ENCODE measurements at regions not wholly inside any gene's neighbourhood (a gene's known extent, or its start where the extent isn't known, plus 50 kb on each side); places are given as distances from the start of the nearest gene placed in this dataset.
"Not testable (repeated sequence)": the region's sequence is repeated elsewhere in the genome, so short reads cannot be mapped to it uniquely, and the experiment has no call there.

DNA sequence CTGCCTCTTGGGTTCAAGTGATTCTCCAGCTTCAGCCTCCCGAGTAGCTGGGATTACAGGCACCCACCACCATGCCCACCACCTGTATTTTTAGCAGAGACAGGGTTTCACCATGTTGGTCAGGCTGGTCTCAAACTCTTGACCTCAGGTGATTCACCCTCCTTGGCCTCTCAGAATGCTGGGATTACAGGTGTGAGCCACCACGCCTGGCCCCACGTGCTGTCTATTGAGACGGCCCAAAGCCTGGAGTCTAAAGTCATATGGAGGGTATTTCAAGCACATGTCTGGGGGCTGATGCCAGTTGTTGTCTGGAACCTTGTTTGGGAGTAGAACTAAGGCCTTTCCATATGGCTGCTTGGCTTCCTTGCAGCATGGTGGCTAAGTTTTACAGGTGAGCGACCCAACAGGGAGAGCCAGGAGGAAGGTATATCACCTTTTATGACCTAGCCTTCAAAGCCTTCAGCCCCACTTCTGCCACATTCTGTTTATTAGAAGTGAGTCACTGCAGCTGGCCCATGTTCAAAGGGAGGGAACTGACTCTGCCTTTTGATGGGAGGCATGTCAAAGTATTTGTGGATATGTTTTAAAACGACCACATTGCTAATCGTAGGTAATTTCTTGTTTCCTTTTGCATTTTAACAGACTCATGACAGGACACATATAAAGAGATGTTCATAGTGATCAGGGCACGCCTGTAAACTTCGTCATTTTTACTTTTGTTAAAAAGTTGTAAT, 105.3 kb upstream of the GOLGA6L4 start:
- H3K36me3 ChIP-seq (ENCODE audit: control insufficient read depth in 2 of 2, extremely low read depth in 1 of 2, insufficient read depth in 1 of 2, low read length in 1 of 2); H3K4me1 ChIP-seq (ENCODE audit: control insufficient read depth in 1 of 2, extremely low read depth in 1 of 2, insufficient read depth in 2 of 2, low read length in 2 of 2); H3K4me3 ChIP-seq (ENCODE audit: control insufficient read depth in 1 of 2, extremely low read depth in 1 of 2, low read length in 1 of 2); H3K9me3 Mint-ChIP-seq; H3K4me1 Mint-ChIP-seq; H3K27ac ChIP-seq (ENCODE audit: low read length); H3K27me3 ChIP-seq (replicated peaks in 1 of 2; ENCODE audit: control insufficient read depth in 2 of 2, extremely low read depth in 1 of 2, insufficient read depth in 2 of 2, low read length in 1 of 2); CTCF ChIA-PET; ATAC-seq (replicated peaks in 1 of 4); H3K4me3 Mint-ChIP-seq; POLR2A ChIA-PET; H3K9me3 ChIP-seq; H3K27ac Mint-ChIP-seq; DNase-seq; H3K36me3 Mint-ChIP-seq: not testable (repeated sequence)
- peaks cover 5 to 19% of the 10 kb centered on the region in 2 donors for H3K27me3 Mint-ChIP-seq
- WGBS (ENCODE audit: insufficient coverage), result 96% methylated on average over 4 of the region's 9 CpGs

DNA sequence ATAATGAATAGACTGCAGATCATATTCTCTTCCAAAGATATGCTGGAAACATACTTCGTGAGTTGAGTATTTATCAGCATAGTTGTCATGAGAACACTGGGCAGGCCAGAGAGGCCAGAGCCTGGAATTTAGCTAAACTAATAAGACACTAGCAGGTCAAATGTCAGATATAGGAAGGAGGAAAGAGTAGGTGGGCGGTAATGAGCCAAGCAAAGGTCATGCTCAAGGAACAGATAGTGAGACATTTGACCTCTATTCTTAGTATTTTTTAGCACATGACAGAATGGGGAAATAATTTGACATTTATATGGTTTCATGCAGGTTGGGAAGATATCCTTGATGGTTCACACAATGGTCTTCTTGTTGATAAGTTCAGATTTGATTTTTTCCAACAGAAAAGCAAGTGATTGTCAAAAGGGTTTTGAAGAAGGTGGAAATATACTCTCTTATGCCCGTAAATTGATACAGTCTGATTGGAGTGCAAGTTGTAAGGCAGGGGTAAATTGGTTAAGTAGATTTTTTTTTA, 99.6 kb upstream of the GOLGA6L4 start:
- H3K36me3 Mint-ChIP-seq; H3K27me3 ChIP-seq (replicated peaks in 1 of 2; ENCODE audit: control insufficient read depth in 2 of 2, extremely low read depth in 1 of 2, insufficient read depth in 2 of 2, low read length in 1 of 2); DNase-seq; POLR2A ChIA-PET; H3K27ac Mint-ChIP-seq; H3K4me1 ChIP-seq (ENCODE audit: control insufficient read depth in 1 of 2, extremely low read depth in 1 of 2, insufficient read depth in 2 of 2, low read length in 2 of 2); H3K27ac ChIP-seq (ENCODE audit: low read length); CTCF ChIA-PET; H3K9me3 ChIP-seq; H3K9me3 Mint-ChIP-seq; H3K4me3 Mint-ChIP-seq; ATAC-seq (replicated peaks in 1 of 4); H3K4me1 Mint-ChIP-seq; H3K4me3 ChIP-seq (ENCODE audit: control insufficient read depth in 1 of 2, extremely low read depth in 1 of 2, low read length in 1 of 2); H3K36me3 ChIP-seq (ENCODE audit: control insufficient read depth in 2 of 2, extremely low read depth in 1 of 2, insufficient read depth in 1 of 2, low read length in 1 of 2): not testable (repeated sequence)
- H3K27me3 Mint-ChIP-seq, result peaks cover 3 to 28% of the 10 kb centered on the region in 2 donors
- 86% methylated on average over 1 of the region's 3 CpGs for WGBS (ENCODE audit: insufficient coverage)

DNA sequence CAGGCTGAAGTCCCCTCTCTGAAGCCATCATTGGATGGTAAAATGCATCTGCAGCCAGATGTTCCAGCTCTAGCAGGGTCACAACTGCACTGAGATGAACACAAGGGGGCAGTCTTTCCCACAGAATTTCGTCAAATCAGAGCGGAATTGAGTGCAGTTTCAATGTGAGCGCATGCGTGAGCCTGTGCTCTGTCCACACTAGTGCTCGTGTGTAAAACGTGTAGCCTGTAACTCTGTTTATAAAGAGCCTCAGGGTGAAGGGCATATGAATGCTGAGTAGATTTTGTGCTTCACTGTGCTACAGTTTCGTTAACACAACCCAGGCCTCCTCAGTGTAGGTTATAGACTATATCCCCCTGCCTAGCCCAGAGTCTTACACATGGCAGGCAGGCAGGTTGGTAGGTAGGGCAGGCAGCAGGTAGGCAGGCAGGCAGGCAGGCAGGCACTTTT, 92.7 kb upstream of the GOLGA6L4 start:
- Histone ChIP-seq H3K27ac (ENCODE audit: low read length) (no peak overlapping the region), H3K36me3 (ENCODE audit: control insufficient read depth in 2 of 2, extremely low read depth in 1 of 2, insufficient read depth in 1 of 2, low read length in 1 of 2) (no peaks in the 10 kb centered on the region), H3K4me3 (ENCODE audit: control insufficient read depth in 1 of 2, extremely low read depth in 1 of 2, low read length in 1 of 2) (no peak overlapping the region), H3K4me1 (ENCODE audit: control insufficient read depth in 1 of 2, extremely low read depth in 1 of 2, insufficient read depth in 2 of 2, low read length in 2 of 2) (no peaks in the 10 kb centered on the region), H3K9me3 (no peaks in the 10 kb centered on the region), H3K27me3 (replicated peaks in 1 of 2; ENCODE audit: control insufficient read depth in 2 of 2, extremely low read depth in 1 of 2, insufficient read depth in 2 of 2, low read length in 1 of 2) (peaks cover 0 to 5% of the 10 kb centered on the region in 2 experiments)
- 4% methylated on average over 5 of the region's 7 CpGs for WGBS (ENCODE audit: insufficient coverage)
- ChIA-PET POLR2A (no interaction called here), CTCF (no interaction called here)
- Mint-ChIP-seq H3K4me1 (peaks cover 2 to 13% (median 4%) of the 10 kb centered on the region in 3 donors), H3K27me3 (peaks cover 5 to 13% of the 10 kb centered on the region in 2 donors), H3K9me3 (no peaks in the 10 kb centered on the region), H3K36me3 (no peaks in the 10 kb centered on the region), H3K4me3 (peak overlapping the region in 2 of 3 donors; percentile 29 to 48), H3K27ac (no peak overlapping the region)
- DNase-seq (peak; percentile 46 to 89 (median 66)), ATAC-seq (replicated peaks in 1 of 4) (peak; percentile 96 to 99 (median 98))

DNA sequence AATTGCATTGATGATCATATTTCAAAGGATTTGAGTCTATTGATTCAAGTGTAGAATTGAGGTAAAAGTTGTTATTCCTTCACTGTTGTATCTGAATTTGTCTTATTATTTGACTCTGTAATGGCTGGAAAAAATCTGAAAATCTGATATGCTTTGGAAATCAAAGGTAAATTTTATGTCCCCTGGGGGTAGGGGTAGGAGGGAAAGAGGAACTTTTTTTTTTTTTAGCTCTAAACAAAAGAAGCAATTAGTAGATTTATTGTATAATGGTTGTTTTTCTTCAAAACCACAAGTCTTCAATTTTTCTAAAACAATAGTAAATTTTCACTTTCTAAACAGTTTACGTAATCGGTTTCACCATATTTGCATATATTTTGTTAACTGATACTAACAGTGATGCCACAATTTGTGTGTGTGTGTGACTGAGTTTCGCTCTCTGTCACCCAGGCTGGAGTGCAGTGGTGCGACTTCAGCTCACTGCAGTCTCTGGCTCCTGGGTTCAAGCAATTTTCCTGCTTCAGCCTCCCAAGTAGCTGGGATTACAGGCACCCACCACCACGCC, 91.7 kb upstream of the GOLGA6L4 start:
- peaks cover 2 to 13% (median 4%) of the 10 kb centered on the region in 3 donors for H3K4me1 Mint-ChIP-seq
- ATAC-seq (replicated peaks in 1 of 4) (no peak), DNase-seq (no peak)
- H3K27ac ChIP-seq (ENCODE audit: low read length), result no peak overlapping the region
- H3K4me3 Mint-ChIP-seq, result no peak overlapping the region
- ChIA-PET CTCF (no interaction called here), POLR2A (no interaction called here)
- H3K36me3 Mint-ChIP-seq, result no peaks in the 10 kb centered on the region
- no peak overlapping the region for H3K27ac Mint-ChIP-seq
- H3K27me3 ChIP-seq (replicated peaks in 1 of 2; ENCODE audit: control insufficient read depth in 2 of 2, extremely low read depth in 1 of 2, insufficient read depth in 2 of 2, low read length in 1 of 2), result peaks cover 0 to 5% of the 10 kb centered on the region in 2 experiments
- no peak overlapping the region for H3K4me3 ChIP-seq (ENCODE audit: control insufficient read depth in 1 of 2, extremely low read depth in 1 of 2, low read length in 1 of 2)
- H3K27me3 Mint-ChIP-seq, result peaks cover 5 to 10% of the 10 kb centered on the region in 2 donors
- H3K9me3 ChIP-seq, result no peaks in the 10 kb centered on the region
- H3K4me1 ChIP-seq (ENCODE audit: control insufficient read depth in 1 of 2, extremely low read depth in 1 of 2, insufficient read depth in 2 of 2, low read length in 2 of 2), result no peaks in the 10 kb centered on the region
- H3K36me3 ChIP-seq (ENCODE audit: control insufficient read depth in 2 of 2, extremely low read depth in 1 of 2, insufficient read depth in 1 of 2, low read length in 1 of 2), result no peaks in the 10 kb centered on the region
- WGBS (ENCODE audit: insufficient coverage), result no CpG with 5 or more reads among the region's 5 CpGs
- H3K9me3 Mint-ChIP-seq, result no peaks in the 10 kb centered on the region

DNA sequence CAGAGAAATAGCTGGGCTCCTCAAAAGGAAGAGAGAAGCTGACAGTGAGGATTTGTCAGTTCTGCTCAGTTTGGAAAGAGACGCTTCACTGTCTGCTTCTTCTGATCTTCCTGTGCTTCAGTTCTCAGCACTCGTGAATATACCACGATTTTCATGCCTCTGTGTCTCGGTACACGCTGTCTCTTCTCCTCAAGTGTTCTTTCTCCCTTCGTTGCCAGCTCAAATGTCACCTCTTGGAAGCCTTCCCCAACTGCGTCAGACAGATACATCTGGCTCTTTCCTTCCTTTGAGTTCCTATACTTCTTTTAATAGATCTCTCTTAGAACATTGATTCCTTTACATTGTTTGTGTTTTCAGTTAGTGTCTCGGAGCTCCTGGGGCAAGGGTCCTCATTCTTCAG, 90.6 kb upstream of the GOLGA6L4 start:
- ATAC-seq (replicated peaks in 1 of 4); CTCF ChIA-PET; DNase-seq; H3K9me3 ChIP-seq; H3K36me3 Mint-ChIP-seq; H3K27ac Mint-ChIP-seq; H3K4me3 Mint-ChIP-seq; H3K27ac ChIP-seq (ENCODE audit: low read length); H3K4me1 ChIP-seq (ENCODE audit: control insufficient read depth in 1 of 2, extremely low read depth in 1 of 2, insufficient read depth in 2 of 2, low read length in 2 of 2); H3K9me3 Mint-ChIP-seq; H3K36me3 ChIP-seq (ENCODE audit: control insufficient read depth in 2 of 2, extremely low read depth in 1 of 2, insufficient read depth in 1 of 2, low read length in 1 of 2); H3K27me3 ChIP-seq (replicated peaks in 1 of 2; ENCODE audit: control insufficient read depth in 2 of 2, extremely low read depth in 1 of 2, insufficient read depth in 2 of 2, low read length in 1 of 2); H3K27me3 Mint-ChIP-seq; H3K4me3 ChIP-seq (ENCODE audit: control insufficient read depth in 1 of 2, extremely low read depth in 1 of 2, low read length in 1 of 2): not testable (repeated sequence)
- WGBS (ENCODE audit: insufficient coverage), result 77% methylated on average over 6 of the region's 8 CpGs
- H3K4me1 Mint-ChIP-seq, result peaks cover 2 to 13% (median 4%) of the 10 kb centered on the region in 3 donors
- POLR2A ChIA-PET, result interaction anchor here in 1 of 2 donors (0.6 kb wide), 1 partner anchor 492 kb away, joined by 5 read pairs; no protein-coding TSS in a partner anchor

DNA sequence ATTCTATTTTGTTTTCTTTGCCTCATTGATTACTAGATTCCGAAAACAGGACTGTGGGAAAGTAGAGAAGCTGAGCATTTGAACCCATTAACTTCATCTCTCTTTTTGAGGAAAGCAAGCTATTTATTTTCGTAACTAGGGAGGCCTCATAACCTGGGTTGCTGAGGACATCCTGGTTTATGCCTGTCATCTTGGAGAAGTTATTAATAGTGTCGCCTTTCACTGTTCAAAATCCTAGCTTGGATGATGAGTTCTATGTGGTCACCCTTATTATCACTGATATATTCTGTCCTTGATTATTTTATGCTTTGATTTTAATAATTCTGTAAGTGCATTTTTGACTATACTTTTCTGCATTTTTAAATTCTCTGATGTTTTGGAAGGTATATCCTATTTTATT, 89.3 kb upstream of the GOLGA6L4 start:
- H3K27ac Mint-ChIP-seq; H3K27ac ChIP-seq (ENCODE audit: low read length); CTCF ChIA-PET; ATAC-seq (replicated peaks in 1 of 4); H3K9me3 Mint-ChIP-seq; H3K36me3 Mint-ChIP-seq; H3K36me3 ChIP-seq (ENCODE audit: control insufficient read depth in 2 of 2, extremely low read depth in 1 of 2, insufficient read depth in 1 of 2, low read length in 1 of 2); H3K4me3 ChIP-seq (ENCODE audit: control insufficient read depth in 1 of 2, extremely low read depth in 1 of 2, low read length in 1 of 2); H3K9me3 ChIP-seq; H3K27me3 Mint-ChIP-seq; H3K4me1 ChIP-seq (ENCODE audit: control insufficient read depth in 1 of 2, extremely low read depth in 1 of 2, insufficient read depth in 2 of 2, low read length in 2 of 2); H3K4me3 Mint-ChIP-seq; POLR2A ChIA-PET; DNase-seq; H3K27me3 ChIP-seq (replicated peaks in 1 of 2; ENCODE audit: control insufficient read depth in 2 of 2, extremely low read depth in 1 of 2, insufficient read depth in 2 of 2, low read length in 1 of 2): not testable (repeated sequence)
- H3K4me1 Mint-ChIP-seq, result peaks cover 2 to 13% (median 4%) of the 10 kb centered on the region in 3 donors
- WGBS (ENCODE audit: insufficient coverage), result no CpG with 5 or more reads among the region's 3 CpGs

Measured in T-cell (primary cell).